Tibial nerve (tissue), 4 donors: ENCODE measurements at regions not wholly inside any gene's neighbourhood (a gene's known extent, or its start where the extent isn't known, plus 50 kb on each side); places are given as distances from the start of the nearest gene placed in this dataset.

ENCODE experiments used
- DNase-seq, 2 donors: peaks; one replicate each; pipeline ENCODE4 v3.0.0-alpha.2; 2019; ENCODE audit warnings: low spot score in 2 of 2
- H3K27ac ChIP-seq, 4 donors: fragments of 200-600 bp; sonication (generic) in 3 of 4; one replicate each; pipeline ENCODE4 v1.5.1; 2017 to 2019; ENCODE audit warnings: mild to moderate bottlenecking in 1 of 4
- H3K27me3 ChIP-seq, 2 donors: fragments of 200-600 bp; sonication (generic) in 1 of 2; one replicate each; pipeline versions ENCODE4 v1.5.1 to v1.6.0; 2017 to 2019
- H3K36me3 ChIP-seq, 3 donors: fragments of 200-600 bp; sonication (generic); one replicate each; pipeline ENCODE4 v1.5.1; 2018 to 2019
- H3K4me1 ChIP-seq, 4 donors: fragments of 200-600 bp; sonication (generic) in 3 of 4; one replicate each; pipeline ENCODE4 v1.5.1; 2017 to 2019
- H3K4me3 ChIP-seq, 4 donors: fragments of 200-600 bp; sonication (generic) in 3 of 4; one replicate each; pipeline ENCODE4 v1.5.1; 2017 to 2019; ENCODE audit warnings: mild to moderate bottlenecking in 1 of 4, moderate library complexity in 1 of 4
- H3K9me3 ChIP-seq, 4 donors: fragments of 200-600 bp; sonication (generic) in 3 of 4; one replicate each; pipeline ENCODE4 v1.5.1; 2017 to 2019
- CTCF ChIP-seq, 5 experiments: fragments of 200-600 bp in 3 of 5; fragments of 450-650 bp in 2 of 5; sonication (generic) in 3 of 5; IDR thresholded peaks; one replicate each; pipeline ENCODE4 v1.5.1; 2016 to 2019; ENCODE audit warnings: antibody characterized with exemption in 5 of 5, mild to moderate bottlenecking in 3 of 5, moderate library complexity in 2 of 5
- EP300 ChIP-seq, 2 donors: sonication (generic); formaldehyde crosslinking; IDR thresholded peaks; one replicate each; pipeline ENCODE4 v1.6.1; 2017; ENCODE audit warnings: antibody characterized with exemption in 2 of 2, mild to moderate bottlenecking in 1 of 2
- POLR2A ChIP-seq, 2 donors: fragments of 450-650 bp; IDR thresholded peaks; one replicate each; pipeline ENCODE4 v1.6.1; 2017; ENCODE audit warnings: antibody characterized with exemption in 2 of 2, mild to moderate bottlenecking in 2 of 2, moderate library complexity in 2 of 2
- whole genome bisulfite sequencing, 2 donors: methylation state at CpG; one replicate each; pipeline ENCODE4 v1.1.5; 2018; 5-methylcytosine and 5-hydroxymethylcytosine counted together

DNA sequence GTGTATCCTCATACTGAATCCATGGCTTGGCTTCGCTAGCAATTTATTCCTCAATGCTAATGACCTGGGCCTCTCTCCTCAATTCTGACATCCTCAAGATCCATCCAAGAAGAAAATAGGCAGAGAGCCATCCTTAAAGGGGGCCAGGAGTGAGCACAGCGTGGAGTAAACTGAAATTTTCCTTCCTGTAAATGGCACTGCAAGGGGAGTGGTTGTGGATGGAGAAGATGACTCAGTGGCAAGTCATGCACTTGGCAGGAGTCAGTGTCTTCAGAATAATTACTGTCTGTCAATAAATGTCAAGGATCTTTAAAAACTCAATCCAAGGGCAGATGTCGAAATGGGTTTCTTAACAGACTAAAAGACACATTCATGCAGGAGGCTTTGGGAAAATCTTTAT is 88.0 kb upstream of the TMEM132C start:
- Histone ChIP-seq H3K9me3 (no peaks in the 10 kb centered on the region), H3K27me3 (no peaks in the 10 kb centered on the region), H3K27ac (no peak overlapping the region), H3K4me3 (no peak overlapping the region), H3K4me1 (no peaks in the 10 kb centered on the region), H3K36me3 (no peaks in the 10 kb centered on the region)
- WGBS, 2 donors: 62 to 76% methylated on average over 3 of the region's 3 CpGs
- TF ChIP-seq CTCF (IDR thresholded peaks at IDR 0.05) (no peak), EP300 (IDR thresholded peaks at IDR 0.05) (no peak), POLR2A (IDR thresholded peaks at IDR 0.05) (no peak)
- DNase-seq: peak in 1 of 2 donors; percentile 9

- no peak for TF ChIP-seq CTCF (IDR thresholded peaks at IDR 0.05)
- no peak for TF ChIP-seq POLR2A (IDR thresholded peaks at IDR 0.05)
- no peak for TF ChIP-seq EP300 (IDR thresholded peaks at IDR 0.05)
- Histone ChIP-seq H3K27me3 (no peaks in the 10 kb centered on the region), H3K4me1 (no peaks in the 10 kb centered on the region), H3K27ac (no peak overlapping the region), H3K4me3 (no peak overlapping the region), H3K36me3 (no peaks in the 10 kb centered on the region), H3K9me3 (no peaks in the 10 kb centered on the region)
- no peak for DNase-seq
- 38 to 50% methylated on average over 1 of the region's 1 CpG for WGBS, 2 donors
Measured at GRCh38 chr12:128180166-128180565, 86.8 kb upstream of the TMEM132C start.

DNA sequence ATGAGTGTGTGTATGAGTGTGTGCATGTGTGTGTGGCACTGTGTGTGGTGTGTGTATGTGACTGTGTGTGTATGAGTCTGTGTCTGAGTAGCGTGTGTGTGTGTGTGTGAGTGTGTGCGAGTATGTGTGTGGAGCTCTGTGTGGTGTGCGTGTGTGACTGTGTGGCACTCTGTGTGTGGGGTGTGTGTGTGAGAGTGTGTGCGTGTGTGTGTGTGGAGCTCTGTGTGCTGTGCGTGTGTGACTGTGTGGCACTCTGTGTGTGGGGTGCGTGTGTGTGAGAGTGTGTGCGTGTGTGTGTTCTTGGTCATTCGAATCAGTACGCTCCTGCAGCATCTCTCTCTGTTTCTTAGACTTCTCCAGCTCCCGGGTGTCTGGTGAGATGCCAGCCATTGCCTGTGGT is 76.9 kb upstream of the TMEM132C start:
- H3K36me3 ChIP-seq: no peaks in the 10 kb centered on the region
- no peak overlapping the region for H3K27ac ChIP-seq
- peaks cover 0 to 12% (median 0%) of the 10 kb centered on the region in 4 donors for H3K9me3 ChIP-seq
- no peaks in the 10 kb centered on the region for H3K4me1 ChIP-seq
- no peak for TF ChIP-seq EP300 (IDR thresholded peaks at IDR 0.05)
- TF ChIP-seq POLR2A (IDR thresholded peaks at IDR 0.05): no peak
- no peak for TF ChIP-seq CTCF (IDR thresholded peaks at IDR 0.05)
- WGBS, 2 donors: 86 to 93% methylated on average over 9 of the region's 10 CpGs
- no peak for DNase-seq
- no peaks in the 10 kb centered on the region for H3K27me3 ChIP-seq
- no peak overlapping the region for H3K4me3 ChIP-seq

GRCh38 chr12:128190614-128191013 is 76.4 kb upstream of the TMEM132C start:
- no peaks in the 10 kb centered on the region for H3K27me3 ChIP-seq
- H3K27ac ChIP-seq: no peak overlapping the region
- H3K36me3 ChIP-seq: no peaks in the 10 kb centered on the region
- H3K9me3 ChIP-seq: peaks cover 0 to 12% (median 0%) of the 10 kb centered on the region in 4 donors
- H3K4me1 ChIP-seq: no peaks in the 10 kb centered on the region
- TF ChIP-seq EP300 (IDR thresholded peaks at IDR 0.05) (no peak), POLR2A (IDR thresholded peaks at IDR 0.05) (no peak), CTCF (IDR thresholded peaks at IDR 0.05) (peak in 1 of 5 experiments; percentile 15)
- 7 to 10% methylated on average over 15 to 16 of the region's 16 CpGs for WGBS, 2 donors
- no peak overlapping the region for H3K4me3 ChIP-seq
- DNase-seq: no peak

GRCh38 chr12:128191380-128191779 is 75.6 kb upstream of the TMEM132C start:
- DNase-seq: no peak
- H3K27me3 ChIP-seq: no peaks in the 10 kb centered on the region
- WGBS, 2 donors: 63 to 75% methylated on average over 14 of the region's 14 CpGs
- no peak overlapping the region for H3K27ac ChIP-seq
- TF ChIP-seq POLR2A (IDR thresholded peaks at IDR 0.05) (no peak), EP300 (IDR thresholded peaks at IDR 0.05) (no peak), CTCF (IDR thresholded peaks at IDR 0.05) (no peak)
- H3K4me3 ChIP-seq: no peak overlapping the region
- no peaks in the 10 kb centered on the region for H3K4me1 ChIP-seq
- no peaks in the 10 kb centered on the region for H3K36me3 ChIP-seq
- H3K9me3 ChIP-seq: peaks cover 0 to 12% (median 0%) of the 10 kb centered on the region in 4 donors
